H1 (cell line): ENCODE measurements at regions not wholly inside any gene's neighbourhood (a gene's known extent, or its start where the extent isn't known, plus 50 kb on each side); places are given as distances from the start of the nearest gene placed in this dataset.

Source experiments
- ATF2 ChIP-seq: IDR thresholded peaks from 2 replicates; pipeline ENCODE4 v1.6.1; 2012; ENCODE audit warnings: low read length, inconsistent platforms
- SAP30 ChIP-seq: fragments of 300-600 bp; sonication (generic); IDR thresholded peaks from 2 replicates; pipeline ENCODE4 v1.7.1; 2012; ENCODE audit warnings: low read length, moderate library complexity, mild to moderate bottlenecking, inconsistent platforms; ENCODE audit not compliant: insufficient read depth, insufficient replicate concordance

GRCh38 chr3:182331341-182331740, 462.0 kb upstream of the ATP11B start (continued):
- no peak for TF ChIP-seq ATF2
- no peak for TF ChIP-seq SAP30
